RPMI7951 (cell line): ENCODE measurements at regions not wholly inside any gene's neighbourhood (a gene's known extent, or its start where the extent isn't known, plus 50 kb on each side); places are given as distances from the start of the nearest gene placed in this dataset.

Source experiments
- DNase-seq: peaks from one replicate; pipeline ENCODE4 v3.0.0-alpha.2; 2012; ENCODE audit warnings: low read depth

DNA sequence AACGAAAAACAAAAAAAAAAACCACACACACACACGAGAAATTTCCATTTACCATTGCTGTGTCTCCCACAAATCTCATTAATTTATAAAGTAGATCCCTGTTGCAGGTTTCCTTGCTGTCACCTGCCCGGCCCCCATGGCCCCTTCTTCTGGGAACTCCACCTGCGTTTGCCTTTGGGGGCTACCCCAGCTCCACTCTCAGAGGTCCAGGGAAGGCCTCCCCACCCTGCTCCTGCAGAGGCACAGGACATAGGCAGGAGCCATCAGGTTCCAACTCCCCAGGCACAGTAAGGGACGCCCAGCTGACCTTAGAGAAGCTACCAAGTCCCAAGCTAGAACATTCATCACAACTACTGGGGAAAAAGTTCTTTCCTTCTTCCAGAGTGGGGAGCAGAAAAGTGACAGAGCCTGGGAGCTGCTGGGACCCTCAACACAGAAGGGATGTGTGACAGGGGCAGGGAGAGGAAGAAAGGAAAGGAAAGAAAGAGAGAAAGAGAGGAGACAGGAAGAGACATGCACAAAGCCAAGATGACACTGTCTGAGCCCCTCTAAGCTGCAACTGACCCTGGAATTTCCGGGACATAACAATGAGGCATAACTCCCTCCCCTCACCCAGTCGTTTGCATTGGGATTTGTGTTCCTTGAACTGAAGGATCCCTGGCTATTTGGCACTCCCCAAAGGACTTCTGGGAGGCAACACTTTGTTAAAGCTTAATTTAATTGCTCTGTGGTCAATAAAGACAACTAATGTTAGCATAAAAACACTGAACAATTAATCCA is 175.7 kb downstream of the SHANK2 start:
- no peak for DNase-seq

DNA sequence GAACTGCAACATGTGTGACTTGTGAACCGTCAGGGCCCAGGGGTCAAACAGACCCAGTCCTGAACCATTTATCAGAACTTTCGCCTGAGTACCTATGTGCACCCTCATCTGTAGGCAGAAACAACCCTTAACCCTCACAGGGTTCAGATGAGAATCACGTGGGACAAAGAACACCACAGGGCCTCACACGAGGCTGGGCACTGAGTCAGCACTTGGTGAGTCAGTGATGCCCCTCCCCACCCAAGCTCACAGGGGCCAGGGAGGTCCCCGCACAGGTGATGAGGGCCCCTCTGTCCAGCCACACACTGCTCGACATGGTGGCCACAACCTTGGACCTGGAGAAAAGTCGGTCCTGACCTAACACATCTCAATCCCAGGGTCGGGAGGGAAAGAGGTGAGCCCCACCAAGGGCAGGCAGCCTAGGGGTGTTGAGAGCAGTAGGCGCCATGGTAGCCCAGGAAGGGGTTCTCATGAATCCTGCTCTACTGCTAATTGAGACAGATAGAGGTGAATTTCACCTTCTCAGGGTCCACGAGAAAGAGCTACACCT is 176.4 kb downstream of the SHANK2 start:
- DNase-seq = no peak

DNA sequence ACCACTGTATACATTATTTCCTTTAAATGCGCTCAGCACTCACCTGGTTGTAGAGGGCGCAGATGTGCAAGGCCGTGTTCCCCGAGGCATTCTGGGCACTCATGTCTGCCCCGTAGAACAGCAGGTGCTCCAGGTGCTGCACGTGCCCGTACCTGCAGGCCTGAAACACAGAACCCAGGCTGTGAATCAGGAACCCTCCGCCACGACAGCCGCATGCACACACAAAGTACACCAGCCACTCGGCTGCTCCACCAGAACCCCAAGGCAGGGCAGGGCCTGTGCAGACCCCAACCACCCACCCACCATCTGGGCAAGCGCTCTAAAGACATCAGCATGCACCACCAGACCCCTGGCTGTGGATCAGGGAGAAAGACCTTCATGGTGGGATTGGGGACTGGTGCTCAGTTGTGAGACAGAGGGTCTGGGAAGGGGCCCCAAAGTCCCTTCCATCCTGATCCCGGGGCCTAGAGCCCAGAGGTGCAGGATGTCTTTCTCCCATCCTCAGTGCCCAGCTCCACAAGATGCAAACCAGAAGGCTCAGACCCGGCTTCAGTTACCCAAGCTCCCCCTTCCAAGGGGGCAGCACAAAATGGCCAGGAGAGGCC is 177.2 kb downstream of the SHANK2 start:
- no peak for DNase-seq

DNA sequence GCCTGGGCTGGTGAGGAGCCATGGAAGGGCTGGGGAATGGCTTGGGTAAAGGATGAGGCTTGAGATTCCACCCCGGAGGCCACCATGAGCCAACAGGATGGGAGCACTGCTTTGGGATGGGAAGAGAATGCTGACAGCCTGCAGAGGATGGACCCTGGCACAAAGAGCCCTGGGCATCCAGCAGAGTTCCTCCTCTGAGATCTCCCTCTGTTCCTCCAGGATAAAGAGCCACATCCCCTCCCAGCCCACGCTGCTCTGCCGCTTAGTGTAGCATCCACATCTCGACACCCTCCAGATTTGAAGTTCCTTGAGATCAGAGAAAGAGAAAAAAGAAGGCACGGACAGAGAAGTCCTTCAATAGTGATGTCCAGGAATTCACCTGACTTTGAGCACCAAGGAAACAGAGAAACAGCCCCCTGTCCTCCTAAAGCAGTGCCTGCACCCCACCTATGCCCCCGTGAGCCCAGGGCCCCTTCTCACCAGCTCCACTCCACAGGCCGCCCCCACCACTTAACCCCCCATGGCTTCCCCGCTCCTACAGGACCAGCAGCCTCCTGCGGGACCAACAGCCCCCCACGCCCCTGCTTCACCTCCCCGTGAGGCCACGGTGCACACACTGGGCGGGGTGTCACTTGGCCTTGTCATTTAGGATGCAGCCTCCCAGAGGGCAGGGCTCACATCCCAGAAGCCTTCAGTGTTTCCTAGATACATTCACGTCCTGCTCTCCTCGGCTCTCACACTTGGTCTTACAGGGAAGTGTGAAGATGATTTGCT is 180.5 kb downstream of the SHANK2 start:
- DNase-seq = no peak

DNA sequence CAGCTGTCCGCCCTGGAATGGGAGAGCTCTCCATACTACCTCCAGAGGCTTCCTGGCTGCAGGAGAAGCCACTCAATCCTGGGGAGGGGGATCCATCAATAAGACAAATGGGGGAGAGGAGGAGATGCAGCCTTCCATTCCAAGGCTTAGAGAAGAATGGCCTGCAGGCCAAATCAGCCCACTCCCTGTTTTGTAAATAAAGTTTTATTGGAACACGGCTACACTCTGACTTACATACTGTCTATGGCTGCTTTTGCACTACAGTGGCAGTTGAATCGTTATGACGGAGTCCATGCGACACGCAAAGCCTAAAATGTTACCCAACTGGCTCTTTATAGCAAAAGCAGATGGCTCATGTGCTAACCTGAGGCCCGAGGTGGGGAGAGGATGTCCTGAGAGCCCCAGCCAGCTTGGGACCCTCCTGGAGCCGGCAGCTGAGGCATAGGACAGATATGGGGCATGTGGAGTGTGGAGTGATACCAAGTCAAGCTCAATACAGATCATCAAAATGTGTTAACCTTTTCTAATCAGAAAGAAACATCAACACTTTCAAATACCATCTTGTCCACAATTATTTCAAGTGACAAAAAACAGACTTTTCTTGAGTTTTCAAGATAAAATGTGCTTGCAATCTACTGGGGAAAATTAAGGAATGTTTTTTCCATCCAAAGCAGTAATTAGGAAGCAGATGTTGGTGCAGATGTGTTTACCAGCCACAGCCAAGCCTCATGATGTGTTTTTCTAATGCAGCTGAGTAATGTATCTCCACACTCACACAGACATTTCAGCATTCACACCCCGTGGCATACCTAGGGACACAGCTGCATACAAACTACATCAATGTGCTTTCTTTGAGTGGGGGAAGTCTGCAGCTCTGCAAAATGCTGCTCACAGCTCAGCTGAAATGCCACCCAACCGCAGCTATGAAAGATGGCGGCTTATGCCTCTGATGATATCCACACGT is 181.6 kb downstream of the SHANK2 start:
- no peak for DNase-seq

DNA sequence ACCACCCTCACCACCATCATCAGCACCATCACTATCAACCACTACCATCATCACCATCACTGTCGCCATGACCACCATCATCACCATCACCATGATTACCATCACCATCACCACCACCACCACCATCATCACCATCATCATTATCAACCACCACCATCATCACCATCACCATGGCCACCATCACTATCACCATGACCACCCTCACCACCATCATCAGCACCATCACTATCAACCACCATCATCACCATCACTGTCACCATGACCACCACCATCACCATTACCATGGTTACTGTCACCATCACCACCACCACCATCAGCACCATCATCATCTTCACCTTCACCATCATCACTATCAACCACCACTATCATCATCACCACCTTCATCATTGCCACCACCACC is 183.4 kb downstream of the SHANK2 start:
- no peak for DNase-seq

DNA sequence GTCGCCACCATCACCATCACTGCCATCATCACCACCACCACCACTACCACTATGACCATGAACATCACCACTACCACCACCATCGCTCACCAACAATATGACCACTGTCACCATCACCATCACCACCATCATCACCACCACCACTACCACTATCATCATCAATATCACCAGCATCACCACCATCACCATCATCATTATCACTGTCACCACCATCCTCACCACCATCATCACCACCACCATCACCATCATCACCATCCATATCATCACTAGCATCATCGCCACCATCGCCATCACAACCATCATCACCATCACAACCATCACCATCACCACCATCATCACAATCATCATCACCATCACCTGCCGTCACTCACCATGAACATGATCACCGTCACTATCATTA is 184.6 kb downstream of the SHANK2 start:
- no peak for DNase-seq

DNA sequence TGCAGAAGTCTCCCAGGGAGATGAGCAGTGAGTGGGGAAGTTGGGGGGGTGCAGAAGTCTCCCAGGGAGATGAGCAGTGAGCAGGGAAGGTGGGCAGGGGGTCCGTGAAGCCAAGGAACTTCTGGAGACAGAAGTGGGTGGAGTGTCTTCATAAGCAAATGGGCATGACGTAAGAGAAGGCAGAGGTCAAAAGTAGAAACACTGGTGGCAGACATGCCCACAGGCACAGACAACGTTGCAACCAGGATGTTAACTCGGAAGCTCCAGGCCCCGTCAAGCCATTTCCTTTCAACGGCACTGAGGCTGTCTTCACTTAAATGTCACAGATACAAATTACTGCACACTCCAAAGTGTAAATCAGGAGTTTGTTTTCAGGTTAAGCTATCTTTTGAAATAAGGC is 186.1 kb downstream of the SHANK2 start:
- DNase-seq = no peak

DNA sequence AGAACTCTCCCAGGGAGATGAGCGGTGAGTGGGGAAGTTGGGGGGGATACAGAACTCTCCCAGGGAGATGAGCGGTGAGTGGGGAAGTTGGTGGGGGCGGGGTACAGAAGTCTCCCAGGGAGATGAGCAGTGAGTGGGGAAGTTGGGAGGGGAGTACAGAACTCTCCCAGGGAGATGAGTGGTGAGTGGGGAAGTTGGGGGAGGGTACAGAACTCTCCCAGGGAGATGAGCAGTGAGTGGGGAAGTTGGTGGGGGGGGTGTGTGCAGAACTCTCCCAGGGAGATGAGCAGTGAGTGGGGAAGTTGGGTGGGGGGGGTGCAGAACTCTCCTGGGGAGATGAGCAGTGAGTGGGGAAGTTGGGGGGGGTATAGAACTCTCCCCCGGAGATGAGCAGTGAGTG is 186.5 kb downstream of the SHANK2 start:
- DNase-seq = no peak

DNA sequence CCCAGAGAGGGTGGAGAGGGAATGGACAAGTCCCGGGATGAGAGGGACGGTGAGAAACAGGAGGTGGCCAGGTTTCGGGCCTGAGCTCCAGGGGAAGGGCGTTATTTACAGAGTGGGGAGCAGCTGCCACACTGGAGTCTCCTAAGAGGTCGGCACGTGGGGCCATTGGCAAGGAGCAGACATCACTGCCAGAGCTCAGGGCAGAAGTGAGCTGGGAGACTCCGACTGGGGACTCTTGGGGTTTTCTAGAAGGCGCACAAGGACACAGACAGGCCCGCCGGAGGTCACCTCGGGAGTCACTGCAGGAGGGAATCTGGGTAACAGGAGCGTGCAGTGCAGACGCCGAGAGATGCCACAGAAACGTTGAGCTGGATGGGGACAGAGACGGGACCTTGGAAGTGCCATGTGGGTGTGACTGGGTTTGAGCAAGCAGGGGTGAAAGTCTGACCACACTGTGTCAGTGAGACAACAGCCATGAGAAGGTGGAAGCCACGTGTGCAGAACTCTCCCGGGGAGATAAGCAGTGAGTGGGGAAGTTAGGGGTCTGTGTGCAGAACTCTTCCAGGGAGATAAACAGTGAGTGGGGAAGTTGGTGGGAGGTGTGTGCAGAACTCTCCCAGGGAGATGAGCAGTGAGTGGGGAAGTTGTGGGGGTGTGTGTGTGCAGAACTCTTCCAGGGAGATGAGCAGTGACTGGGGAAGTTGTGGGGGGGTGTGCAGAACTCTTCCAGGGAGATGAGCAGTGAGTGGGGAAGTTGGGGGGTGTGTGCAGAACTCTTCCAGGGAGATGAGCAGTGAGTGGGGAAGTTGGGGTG is 187.5 kb downstream of the SHANK2 start:
- no peak for DNase-seq

DNA sequence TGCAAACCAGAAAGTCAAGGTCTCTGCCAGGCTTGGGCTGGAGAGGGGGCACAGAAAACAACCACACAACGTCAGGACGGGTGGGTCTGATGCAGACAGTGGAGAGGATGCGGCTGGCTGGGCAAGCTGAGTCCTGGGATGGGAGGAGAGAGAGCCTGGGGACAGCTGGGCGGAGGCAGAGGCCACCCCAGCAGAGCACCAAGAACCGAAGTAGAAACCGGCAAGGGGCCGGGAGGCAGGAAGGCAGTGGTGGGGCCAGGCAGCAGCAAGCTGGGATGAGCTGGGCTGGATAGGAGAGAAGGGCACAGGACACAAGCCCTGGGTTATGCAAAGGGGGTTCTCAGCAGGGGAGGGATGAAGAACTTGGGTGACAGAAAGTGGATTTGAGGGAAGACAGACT is 188.2 kb downstream of the SHANK2 start:
- DNase-seq = no peak

DNA sequence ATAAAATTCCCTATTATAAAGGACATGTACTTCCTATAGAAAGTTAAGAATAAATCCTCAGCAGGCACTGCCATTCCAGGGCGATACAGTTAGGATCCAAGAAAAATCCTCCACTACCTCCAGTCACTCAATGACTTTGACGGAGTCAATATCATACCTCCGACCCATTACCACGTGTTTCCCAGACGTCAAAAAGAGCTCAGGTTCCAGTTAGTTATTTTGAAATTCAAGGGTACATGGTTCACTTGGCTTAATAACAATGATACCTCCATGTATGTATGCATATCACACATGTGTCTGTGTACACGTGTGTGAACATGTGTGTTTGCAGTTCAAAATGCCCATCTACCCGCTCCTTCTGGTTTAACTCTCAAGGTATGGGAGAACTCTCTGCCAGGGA is 189.2 kb downstream of the SHANK2 start:
- DNase-seq = no peak

DNA sequence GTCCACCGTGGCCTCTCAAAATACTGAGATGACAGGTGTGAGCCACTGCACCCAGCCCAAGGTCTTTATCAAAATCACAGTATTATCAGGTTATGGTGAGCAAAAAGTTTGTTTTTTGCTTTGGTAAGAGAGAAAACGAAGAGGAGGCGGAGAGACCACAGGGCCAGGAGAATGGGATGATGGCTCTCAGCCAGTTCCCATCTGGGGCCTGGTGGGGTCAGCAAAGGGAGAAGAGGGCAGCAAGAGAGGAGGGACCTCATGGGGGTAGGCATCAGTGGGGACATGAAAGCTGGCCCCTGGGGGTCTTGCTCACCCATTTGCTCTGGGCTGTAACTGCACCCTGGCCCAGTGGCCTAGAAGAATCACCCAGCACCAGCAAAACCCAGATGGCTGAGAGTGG is 190.2 kb downstream of the SHANK2 start:
- DNase-seq = no peak

DNA sequence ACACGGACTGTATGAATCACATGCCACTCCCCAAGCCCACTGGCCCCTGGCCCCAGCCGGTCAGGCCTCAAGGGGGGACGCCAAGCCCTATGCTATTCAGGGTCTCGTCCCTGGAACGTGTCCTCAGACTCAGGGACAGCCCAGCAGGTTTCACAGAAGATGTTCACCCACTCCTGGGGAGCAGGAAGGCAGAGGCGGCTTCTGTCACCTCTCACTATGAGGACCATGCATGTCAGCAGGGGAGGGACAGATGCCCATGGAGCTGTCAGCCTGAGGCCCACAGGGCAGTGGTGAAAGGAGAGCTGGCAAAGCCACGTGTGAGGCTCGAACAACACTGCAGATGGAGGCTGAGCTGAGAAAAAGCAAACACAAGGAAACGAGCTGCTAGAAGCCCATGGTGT is 192.0 kb downstream of the SHANK2 start:
- DNase-seq = no peak

DNA sequence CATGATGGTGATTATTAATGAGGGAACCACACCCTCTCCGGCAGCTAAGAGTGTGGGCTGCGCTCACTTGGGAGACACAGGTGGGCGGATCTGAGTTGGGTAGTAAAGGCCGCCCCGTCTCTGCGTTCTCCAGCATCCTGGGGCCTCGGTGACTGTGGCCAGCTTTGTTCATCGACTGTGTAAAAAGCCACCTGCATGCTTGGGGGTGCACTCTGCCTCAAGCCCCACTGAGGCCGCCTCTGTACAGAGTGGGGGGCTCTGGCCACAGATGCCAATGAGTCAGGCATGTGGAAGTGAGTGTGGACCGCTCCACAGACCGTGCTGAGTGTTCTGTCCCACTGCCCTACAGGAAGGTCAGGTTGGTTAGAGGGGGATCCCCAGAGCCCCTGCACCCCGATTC is 192.7 kb downstream of the SHANK2 start:
- DNase-seq = no peak

DNA sequence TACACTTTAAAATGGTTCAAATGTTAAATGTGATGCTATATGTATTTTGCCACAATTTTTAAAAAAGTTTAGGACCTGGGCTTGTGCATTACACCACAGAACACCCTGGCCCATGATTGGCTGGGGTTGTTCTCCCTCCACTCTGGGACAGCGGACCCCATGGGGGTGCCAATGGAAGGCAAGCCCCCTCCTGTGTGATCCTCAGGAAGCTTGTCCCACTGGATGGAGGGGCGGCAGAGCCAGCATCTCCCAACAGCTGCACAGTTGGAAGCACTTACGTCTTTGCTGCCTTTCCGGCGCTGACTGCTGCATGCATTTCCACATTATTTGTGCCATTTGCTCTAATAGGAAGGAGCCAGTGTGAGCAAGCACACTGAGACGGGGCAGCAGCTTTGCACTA is 196.5 kb downstream of the SHANK2 start:
- no peak for DNase-seq
